ENCODE measurements at regions not wholly inside any gene's neighbourhood (a gene's known extent, or its start where the extent isn't known, plus 50 kb on each side); places are given as distances from the start of the nearest gene placed in this dataset.

- no peak for DNase-seq
- no peak for ATAC-seq
- intact Hi-C loops (cut with DNase I, micrococcal nuclease): no loop called here
These were observed 217.2 kb downstream of the SPRY1 start for GRCh38 chr4:123613586-123614344.

GRCh38 chr4:123615901-123616300 is 219.3 kb downstream of the SPRY1 start:
- intact Hi-C loops (cut with DNase I, micrococcal nuclease): no loop called here
- DNase-seq (no peak), ATAC-seq (no peak)

GRCh38 chr4:123616951-123617461 is 220.4 kb downstream of the SPRY1 start:
- DNase-seq: peak; percentile 53 to 78
- ATAC-seq: peak; percentile 80
- intact Hi-C loops (cut with DNase I, micrococcal nuclease): no loop called here

GRCh38 chr4:123617791-123618190 is 221.2 kb downstream of the SPRY1 start:
- intact Hi-C loops (cut with DNase I, micrococcal nuclease): no loop called here
- ATAC-seq (no peak), DNase-seq (no peak)

GRCh38 chr4:123618606-123619005 is 222.0 kb downstream of the SPRY1 start:
- DNase-seq (no peak), ATAC-seq (no peak)
- intact Hi-C loops (cut with DNase I, micrococcal nuclease): no loop called here

- no peak for DNase-seq
- ATAC-seq: no peak
- intact Hi-C loops (cut with DNase I, micrococcal nuclease): no loop called here
These were observed 222.7 kb downstream of the SPRY1 start for GRCh38 chr4:123619326-123619725.

- intact Hi-C loops (cut with DNase I, micrococcal nuclease): no loop called here
- DNase-seq (no peak), ATAC-seq (no peak)
These were observed 223.3 kb downstream of the SPRY1 start for GRCh38 chr4:123619895-123620294.

DNA sequence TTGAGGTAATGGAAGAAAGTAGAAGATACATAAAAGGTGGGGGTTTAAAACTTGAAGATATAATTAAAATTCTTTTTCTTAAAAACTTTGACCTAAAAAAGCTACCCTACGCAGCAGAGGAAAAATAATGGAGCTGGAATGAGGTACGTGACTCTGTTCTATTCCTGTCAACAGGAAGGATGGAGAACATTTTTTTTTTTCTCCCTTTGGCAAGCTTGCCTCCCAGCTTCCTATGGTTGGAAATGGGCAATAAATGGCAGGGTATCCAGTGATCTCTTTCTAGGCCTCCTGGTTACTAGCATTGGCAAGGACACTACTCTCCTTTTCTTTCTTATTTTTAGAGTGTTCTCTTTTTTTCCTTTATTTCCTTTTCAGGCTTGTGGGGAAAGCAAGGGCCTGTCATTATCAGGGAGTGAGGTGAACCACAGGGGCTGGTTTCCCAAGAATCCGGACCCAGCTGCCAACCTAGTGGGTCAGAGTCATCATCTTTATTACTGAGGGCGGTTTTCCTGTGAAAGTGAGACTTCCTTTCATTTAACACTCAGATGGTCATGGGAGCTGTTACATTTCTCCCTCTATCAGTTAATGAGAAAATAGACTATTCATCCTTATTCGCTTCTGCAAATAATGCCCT is 224.6 kb downstream of the SPRY1 start:
- no peak for DNase-seq
- intact Hi-C loops (cut with DNase I, micrococcal nuclease): no loop called here
- no peak for ATAC-seq

- intact Hi-C loops (cut with DNase I, micrococcal nuclease): no loop called here
- DNase-seq (no peak), ATAC-seq (no peak)
These were observed 226.0 kb downstream of the SPRY1 start for GRCh38 chr4:123622572-123622971.

- DNase-seq (no peak), ATAC-seq (no peak)
- intact Hi-C loops (cut with DNase I, micrococcal nuclease): no loop called here
These were observed 227.0 kb downstream of the SPRY1 start for GRCh38 chr4:123623611-123624010.

GRCh38 chr4:123624959-123625358 is 228.4 kb downstream of the SPRY1 start:
- ATAC-seq: no peak
- DNase-seq: no peak
- intact Hi-C loops (cut with DNase I, micrococcal nuclease): no loop called here

GRCh38 chr4:123628288-123628687 is 231.7 kb downstream of the SPRY1 start:
- intact Hi-C loops (cut with DNase I, micrococcal nuclease): no loop called here
- ATAC-seq (no peak), DNase-seq (no peak)

- intact Hi-C loops (cut with DNase I, micrococcal nuclease): no loop called here
- DNase-seq (no peak), ATAC-seq (no peak)
These were observed 235.4 kb downstream of the SPRY1 start for GRCh38 chr4:123631786-123632692.

GRCh38 chr4:123632693-123633030 is 236.1 kb downstream of the SPRY1 start:
- intact Hi-C loops (cut with DNase I, micrococcal nuclease): no loop called here
- no peak for DNase-seq
- no peak for ATAC-seq

GRCh38 chr4:123638834-123639233 is 242.2 kb downstream of the SPRY1 start:
- intact Hi-C loops (cut with DNase I, micrococcal nuclease): no loop called here
- DNase-seq (no peak), ATAC-seq (no peak)

GRCh38 chr4:123640271-123640670 is 243.7 kb downstream of the SPRY1 start:
- DNase-seq (no peak), ATAC-seq (no peak)
- intact Hi-C loops (cut with DNase I, micrococcal nuclease): no loop called here

- DNase-seq (no peak), ATAC-seq (no peak)
- intact Hi-C loops (cut with DNase I, micrococcal nuclease): no loop called here
These were observed 244.2 kb downstream of the SPRY1 start for GRCh38 chr4:123640824-123641223.

GRCh38 chr4:123643691-123644090 is 247.1 kb downstream of the SPRY1 start:
- ATAC-seq: no peak
- no peak for DNase-seq
- intact Hi-C loops (cut with DNase I, micrococcal nuclease): no loop called here

- no peak for ATAC-seq
- DNase-seq: no peak
- intact Hi-C loops (cut with DNase I, micrococcal nuclease): no loop called here
These were observed 252.7 kb downstream of the SPRY1 start for GRCh38 chr4:123649250-123649644.

All from left colon (tissue), 2 donors.